ENCODE measurements at regions not wholly inside any gene's neighbourhood (a gene's known extent, or its start where the extent isn't known, plus 50 kb on each side); places are given as distances from the start of the nearest gene placed in this dataset.
"Not testable (repeated sequence)": the region's sequence is repeated elsewhere in the genome, so short reads cannot be mapped to it uniquely, and the experiment has no call there.

GRCh38 chr3:98657457-98657856, 64.0 kb upstream of the CPOX start:
- H3K4me3 ChIP-seq (ENCODE audit: low read depth, low read length): no peak overlapping the region
- peak; percentile 4 for DNase-seq (ENCODE audit: low read depth)
- TF ChIP-seq CTCF (IDR thresholded peaks at IDR 0.05; ENCODE audit: insufficient read depth, low read length): peak; percentile 33

GRCh38 chr3:98662699-98663098, 69.3 kb upstream of the CPOX start:
- DNase-seq (ENCODE audit: low read depth): no peak
- no peak for TF ChIP-seq CTCF (IDR thresholded peaks at IDR 0.05; ENCODE audit: insufficient read depth, low read length)

GRCh38 chr3:98670020-98670419, 76.6 kb upstream of the CPOX start:
- DNase-seq (ENCODE audit: low read depth): no peak
- H3K4me3 ChIP-seq (ENCODE audit: low read depth, low read length): no peak overlapping the region
- TF ChIP-seq CTCF (IDR thresholded peaks at IDR 0.05; ENCODE audit: insufficient read depth, low read length): no peak

More at GRCh38 chr3:98662699-98663098, 69.3 kb upstream of the CPOX start:
- no peak overlapping the region for H3K4me3 ChIP-seq (ENCODE audit: low read depth, low read length)

GRCh38 chr3:98679986-98680385, 83.2 kb upstream of the ST3GAL6 start:
- no peak overlapping the region for H3K4me3 ChIP-seq (ENCODE audit: low read depth, low read length)
- no peak for TF ChIP-seq CTCF (IDR thresholded peaks at IDR 0.05; ENCODE audit: insufficient read depth, low read length)
- DNase-seq (ENCODE audit: low read depth): no peak

- DNase-seq (ENCODE audit: low read depth): no peak
- no peak overlapping the region for H3K4me3 ChIP-seq (ENCODE audit: low read depth, low read length)
- no peak for TF ChIP-seq CTCF (IDR thresholded peaks at IDR 0.05; ENCODE audit: insufficient read depth, low read length)
Measured at GRCh38 chr3:98680723-98681122, 82.4 kb upstream of the ST3GAL6 start.

GRCh38 chr3:98681486-98681885, 81.7 kb upstream of the ST3GAL6 start:
- TF ChIP-seq CTCF (IDR thresholded peaks at IDR 0.05; ENCODE audit: insufficient read depth, low read length): no peak
- no peak overlapping the region for H3K4me3 ChIP-seq (ENCODE audit: low read depth, low read length)
- DNase-seq (ENCODE audit: low read depth): no peak

- H3K4me3 ChIP-seq (ENCODE audit: low read depth, low read length); DNase-seq (ENCODE audit: low read depth): not testable (repeated sequence)
Measured at GRCh38 chr3:98682391-98682790, 80.7 kb upstream of the ST3GAL6 start.

All from fibroblast of the aortic adventitia (primary cell).